ENCODE measurements at regions not wholly inside any gene's neighbourhood (a gene's known extent, or its start where the extent isn't known, plus 50 kb on each side); places are given as distances from the start of the nearest gene placed in this dataset.
"Not testable (repeated sequence)": the region's sequence is repeated elsewhere in the genome, so short reads cannot be mapped to it uniquely, and the experiment has no call there.

GRCh38 chr9:65420771-65421170, 135.8 kb upstream of the FOXD4L5 start:
- no peak for DNase-seq (ENCODE audit: low spot score)

DNA sequence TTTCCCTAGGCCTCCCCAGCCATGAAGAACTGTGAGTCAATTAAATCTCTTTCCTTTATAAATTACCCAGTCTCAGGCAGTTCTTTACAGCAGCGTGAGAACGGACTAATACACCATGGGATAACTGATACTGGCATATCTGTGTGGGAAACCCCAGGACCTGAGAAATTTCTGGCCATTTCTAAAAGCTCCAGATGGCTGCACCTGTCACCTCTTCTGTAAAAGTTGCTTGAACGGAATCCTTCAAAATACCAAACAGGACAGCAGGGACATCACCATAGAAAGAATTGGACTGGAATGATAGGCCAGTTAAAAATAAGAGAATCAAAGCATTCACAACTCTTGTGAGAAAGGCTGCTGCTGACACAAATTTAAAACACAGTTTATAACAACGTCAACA, 134.0 kb upstream of the FOXD4L5 start:
- not testable (repeated sequence) for DNase-seq (ENCODE audit: low spot score)

DNA sequence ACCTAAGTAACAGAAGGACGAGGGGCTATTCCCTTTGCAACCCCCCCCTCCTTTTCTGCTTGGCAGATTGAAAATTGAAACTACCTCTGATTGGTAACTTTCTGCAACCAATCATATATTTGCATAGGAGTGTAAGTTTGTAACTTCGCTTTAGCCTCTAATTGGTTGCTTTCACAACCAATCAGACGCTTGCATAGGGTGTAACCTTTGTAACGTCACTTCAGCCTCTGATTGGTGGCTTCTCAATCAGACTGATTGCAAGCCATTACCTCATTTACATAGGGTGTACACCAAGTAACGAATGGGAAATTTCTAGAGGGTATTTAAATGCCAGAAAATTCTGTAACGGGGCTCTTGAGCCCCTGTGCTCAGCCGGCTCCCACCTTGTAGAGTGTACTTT, 131.9 kb upstream of the FOXD4L5 start:
- not testable (repeated sequence) for DNase-seq (ENCODE audit: low spot score)

- DNase-seq (ENCODE audit: low spot score): not testable (repeated sequence)
These were observed 129.2 kb upstream of the FOXD4L5 start for GRCh38 chr9:65414249-65414648.

DNA sequence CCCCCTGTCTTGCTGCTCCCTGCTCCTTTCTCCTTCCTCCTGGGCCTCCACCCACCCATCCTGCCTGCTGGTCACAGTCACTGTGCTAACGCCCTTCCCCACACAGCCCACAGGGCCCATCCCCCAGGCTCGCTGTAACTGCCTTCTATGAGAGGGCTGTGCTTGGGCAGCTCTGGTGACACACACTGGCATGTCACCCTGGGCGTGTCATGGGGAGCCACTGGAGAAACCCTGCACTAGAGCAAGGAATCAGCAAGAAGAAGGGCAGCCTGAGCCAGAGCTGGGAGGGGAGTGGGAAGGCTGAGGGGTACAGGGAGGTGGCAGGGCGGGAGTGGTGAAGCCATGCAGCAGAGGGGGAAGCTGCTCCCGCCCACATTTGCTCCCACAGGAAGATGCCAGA, 128.4 kb upstream of the FOXD4L5 start:
- not testable (repeated sequence) for DNase-seq (ENCODE audit: low spot score)

DNA sequence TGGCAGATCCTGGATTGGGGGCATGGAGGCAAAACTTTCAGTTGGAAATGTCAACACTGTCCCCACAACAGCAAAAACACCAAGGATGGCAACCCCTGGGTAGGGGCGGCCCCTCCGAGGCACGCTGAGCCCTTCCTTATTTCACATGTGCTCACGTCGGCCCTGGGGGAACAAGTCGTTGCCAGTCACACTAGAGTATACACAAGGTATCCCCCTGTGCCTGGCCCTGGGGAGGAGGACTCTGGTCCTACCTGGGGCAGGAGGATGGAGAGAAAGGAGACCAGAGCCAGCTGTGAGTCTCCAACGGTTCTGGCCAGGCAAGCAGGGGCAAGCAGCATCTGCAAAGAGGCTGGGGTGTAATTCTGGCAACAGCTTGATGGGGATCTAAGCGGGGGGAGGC, 126.9 kb upstream of the FOXD4L5 start:
- DNase-seq (ENCODE audit: low spot score): no peak

- no peak for DNase-seq (ENCODE audit: low spot score)
These were observed 126.3 kb upstream of the FOXD4L5 start for GRCh38 chr9:65411336-65411735.

GRCh38 chr9:65410926-65411325, 125.9 kb upstream of the FOXD4L5 start:
- no peak for DNase-seq (ENCODE audit: low spot score)

- no peak for DNase-seq (ENCODE audit: low spot score)
These were observed 124.5 kb upstream of the FOXD4L5 start for GRCh38 chr9:65409471-65409980.

DNA sequence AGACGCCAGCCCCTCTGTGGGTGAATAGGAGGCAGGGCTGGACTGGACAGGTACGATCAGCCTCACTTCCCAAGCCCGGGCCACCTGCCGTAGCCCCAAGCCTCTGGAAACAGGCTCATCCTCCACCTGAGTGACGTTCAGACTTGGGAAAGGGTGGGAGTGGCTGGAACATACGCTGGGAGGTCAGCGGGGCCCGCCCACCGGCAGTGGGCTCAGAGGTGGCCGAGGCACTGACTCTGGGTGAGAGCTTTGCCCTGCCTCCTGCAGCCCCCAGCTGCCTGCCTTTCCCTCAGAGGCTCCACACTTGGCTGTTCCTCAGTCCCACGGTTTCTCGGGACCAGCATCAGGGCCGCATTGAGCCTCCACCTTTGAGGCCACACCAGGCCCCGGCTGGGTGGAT, 123.8 kb upstream of the FOXD4L5 start:
- DNase-seq (ENCODE audit: low spot score): not testable (repeated sequence)

DNA sequence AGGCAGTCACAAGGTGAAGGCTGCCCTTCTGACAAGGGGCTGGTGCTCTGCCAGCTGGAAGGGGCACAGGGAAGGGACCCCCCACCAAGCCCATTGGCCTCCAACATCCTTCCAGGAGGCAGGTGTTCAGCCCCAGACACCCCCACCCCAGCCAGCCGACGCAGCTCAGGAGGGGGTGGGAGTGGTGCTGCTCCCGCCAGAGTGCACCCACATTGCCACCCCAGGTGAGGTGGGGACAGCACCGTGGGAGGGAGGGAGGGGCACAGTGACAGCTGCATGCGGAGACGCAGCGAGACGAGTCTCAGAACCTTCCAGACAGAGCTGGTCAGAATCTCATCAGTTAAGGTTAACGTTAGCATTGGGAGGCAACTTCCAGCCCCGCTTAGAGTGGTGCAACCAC, 121.6 kb upstream of the FOXD4L5 start:
- DNase-seq (ENCODE audit: low spot score): not testable (repeated sequence)

DNA sequence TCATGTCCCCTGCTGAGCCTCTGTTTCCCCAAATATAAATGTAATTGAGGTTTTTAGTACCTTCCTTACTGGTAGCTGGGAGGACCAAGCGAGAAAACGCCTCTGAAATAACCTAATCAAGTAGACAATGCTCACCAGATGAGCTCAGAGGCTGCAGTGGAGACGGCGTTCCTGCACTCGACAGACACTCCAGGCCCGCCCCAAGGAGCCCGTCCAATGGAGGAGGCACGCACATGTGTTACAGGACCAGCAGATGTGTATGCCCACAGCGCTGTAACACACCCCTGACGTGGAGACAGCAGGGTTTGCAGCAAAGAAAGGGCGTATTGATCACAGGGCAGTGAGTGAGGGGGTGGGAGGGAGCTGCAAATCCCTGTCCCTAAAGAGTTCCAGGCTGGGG, 120.8 kb upstream of the FOXD4L5 start:
- DNase-seq (ENCODE audit: low spot score): not testable (repeated sequence)

- no peak for DNase-seq (ENCODE audit: low spot score)
These were observed 120.2 kb upstream of the FOXD4L5 start for GRCh38 chr9:65405253-65405652.

GRCh38 chr9:65404232-65405006, 119.4 kb upstream of the FOXD4L5 start:
- no peak for DNase-seq (ENCODE audit: low spot score)

DNA sequence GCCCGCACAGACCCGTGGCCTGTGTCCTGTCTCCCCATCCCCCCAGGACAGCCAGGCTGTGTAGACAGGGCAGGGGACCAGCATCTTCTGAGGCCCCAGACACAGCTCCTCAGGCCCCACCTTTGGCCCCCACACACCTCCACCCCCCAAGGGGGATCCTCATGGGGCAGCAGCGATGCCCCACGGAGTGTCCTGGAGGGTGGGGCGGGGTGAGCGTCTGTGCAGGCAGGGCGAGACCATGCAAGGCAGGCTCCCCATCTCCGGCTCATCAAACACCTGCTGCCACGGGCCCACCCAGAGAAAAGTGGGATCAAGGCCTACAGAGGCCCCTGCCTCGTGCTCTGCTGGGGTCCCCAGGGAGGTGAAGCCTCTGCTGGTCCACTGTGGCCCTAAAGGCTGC, 118.7 kb upstream of the FOXD4L5 start:
- DNase-seq (ENCODE audit: low spot score): no peak

DNA sequence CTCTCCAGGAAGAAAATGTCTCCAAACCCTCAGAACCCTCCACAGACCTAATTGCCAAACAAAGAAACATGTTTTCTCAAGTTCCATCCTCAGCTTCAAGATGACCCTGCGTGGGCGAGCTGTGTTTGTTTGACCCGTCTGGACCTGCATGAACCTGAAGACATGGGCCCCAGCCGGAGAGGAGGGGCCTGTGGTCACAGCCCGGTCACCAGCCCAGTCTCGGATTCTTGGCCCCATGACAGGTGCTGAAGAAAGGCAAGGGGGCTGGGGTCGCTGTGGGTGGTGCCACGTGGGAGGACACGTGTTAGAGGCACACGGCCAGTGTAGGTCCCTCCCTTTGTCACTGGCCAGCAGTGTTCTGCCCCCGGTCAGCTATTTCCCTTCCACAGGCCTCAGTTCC, 118.1 kb upstream of the FOXD4L5 start:
- DNase-seq (ENCODE audit: low spot score): not testable (repeated sequence)

- DNase-seq (ENCODE audit: low spot score): not testable (repeated sequence)
These were observed 117.3 kb upstream of the FOXD4L5 start for GRCh38 chr9:65402206-65402870.

DNA sequence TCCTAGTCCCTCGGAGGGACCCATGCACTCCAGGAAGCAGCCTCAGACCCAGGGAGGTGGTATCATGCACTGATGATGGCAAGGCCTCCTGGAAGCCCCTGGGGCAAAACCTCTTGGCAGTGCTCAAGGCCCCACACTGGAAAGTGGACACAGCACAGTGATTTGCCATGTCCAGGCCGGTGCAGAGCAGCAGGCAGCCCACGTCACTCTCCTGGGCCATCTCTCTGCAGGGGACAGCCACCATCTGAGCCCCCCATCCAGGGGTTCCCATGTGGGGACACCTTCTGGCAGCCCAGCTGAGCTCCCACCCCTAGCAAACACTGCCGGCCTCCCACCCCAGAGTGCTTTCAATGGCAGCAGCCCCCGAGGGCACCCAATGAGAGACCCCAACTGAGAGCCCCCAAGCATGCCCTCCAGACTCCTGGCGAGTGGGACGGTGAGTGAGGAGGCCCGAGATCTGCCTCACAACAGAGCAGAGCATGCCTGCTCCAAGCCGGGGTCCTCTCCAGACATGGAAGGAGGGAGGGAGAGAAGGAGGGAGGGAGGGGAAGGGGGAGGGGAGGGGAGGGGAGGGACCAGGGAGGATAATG, 116.5 kb upstream of the FOXD4L5 start:
- not testable (repeated sequence) for DNase-seq (ENCODE audit: low spot score)

GRCh38 chr9:65400886-65401285, 115.9 kb upstream of the FOXD4L5 start:
- DNase-seq (ENCODE audit: low spot score): no peak

DNA sequence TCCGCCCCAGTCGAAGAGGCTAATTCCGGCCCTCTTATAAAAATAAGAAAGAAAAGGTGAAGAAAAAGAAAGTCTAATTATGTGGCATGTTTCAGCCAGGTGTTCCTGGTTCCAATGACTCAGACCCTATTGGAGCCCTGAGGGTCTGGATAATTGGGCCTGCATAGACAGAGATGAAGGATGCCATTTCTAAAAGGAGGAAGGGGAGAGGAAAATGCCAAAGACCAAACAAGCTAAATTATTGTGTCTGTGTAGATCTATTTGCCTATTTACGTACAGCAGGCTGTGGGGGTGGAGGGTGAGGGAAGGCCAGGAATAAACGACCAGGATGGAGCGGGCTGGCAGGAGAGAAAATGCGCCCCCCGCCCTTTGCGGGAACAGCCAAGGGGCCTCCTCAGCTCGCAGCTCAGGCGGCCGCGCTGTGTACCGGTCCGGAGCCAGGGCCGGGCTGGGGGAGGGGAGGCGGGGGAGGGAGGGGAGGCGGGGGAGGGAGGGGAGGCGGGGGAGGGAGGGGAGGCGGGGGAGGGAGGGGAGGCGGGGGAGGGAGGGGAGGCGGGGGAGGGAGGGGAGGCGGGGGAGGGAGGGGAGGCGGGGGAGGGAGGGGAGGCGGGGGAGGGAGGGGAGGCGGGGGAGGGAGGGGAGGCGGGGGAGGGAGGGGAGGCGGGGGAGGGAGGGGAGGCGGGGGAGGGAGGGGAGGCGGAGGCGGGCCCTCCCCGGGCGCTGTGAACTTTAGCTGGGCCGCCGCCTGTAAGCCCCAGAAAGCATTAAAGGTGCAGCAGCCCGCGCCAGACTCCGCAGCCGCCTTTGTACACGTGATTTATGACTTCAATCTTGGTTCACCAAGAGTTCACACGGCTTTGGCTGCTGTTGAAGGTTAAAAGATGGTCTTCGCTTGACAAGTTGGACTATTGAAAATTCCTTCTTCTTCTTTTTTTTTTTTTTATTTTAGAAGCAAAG, 113.0 kb upstream of the FOXD4L5 start:
- DNase-seq (ENCODE audit: low spot score): not testable (repeated sequence)

- DNase-seq (ENCODE audit: low spot score): not testable (repeated sequence)
These were observed 112.2 kb upstream of the FOXD4L5 start for GRCh38 chr9:65397226-65397625.

DNA sequence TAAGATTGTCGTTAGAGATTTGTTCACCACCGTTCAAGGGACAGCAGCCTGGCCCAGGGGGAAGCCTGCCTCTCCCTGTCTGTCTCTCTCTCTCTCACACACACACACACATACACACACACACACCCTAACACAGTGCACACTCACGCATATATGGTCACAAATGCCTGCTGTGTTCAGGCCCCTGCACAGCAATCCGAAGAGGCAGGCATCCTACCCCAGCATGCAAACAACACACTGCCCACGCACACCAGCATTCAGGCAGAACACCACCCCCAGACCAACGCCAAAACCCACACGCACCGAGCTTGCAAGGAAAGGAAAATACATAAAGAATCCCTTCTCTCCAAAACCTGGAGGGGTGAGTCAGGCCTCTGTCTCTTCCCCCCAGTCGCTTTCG, 111.6 kb upstream of the FOXD4L5 start:
- DNase-seq (ENCODE audit: low spot score): not testable (repeated sequence)
